ENCODE measurements at regions not wholly inside any gene's neighbourhood (a gene's known extent, or its start where the extent isn't known, plus 50 kb on each side); places are given as distances from the start of the nearest gene placed in this dataset.
"Not testable (repeated sequence)": the region's sequence is repeated elsewhere in the genome, so short reads cannot be mapped to it uniquely, and the experiment has no call there.

DNA sequence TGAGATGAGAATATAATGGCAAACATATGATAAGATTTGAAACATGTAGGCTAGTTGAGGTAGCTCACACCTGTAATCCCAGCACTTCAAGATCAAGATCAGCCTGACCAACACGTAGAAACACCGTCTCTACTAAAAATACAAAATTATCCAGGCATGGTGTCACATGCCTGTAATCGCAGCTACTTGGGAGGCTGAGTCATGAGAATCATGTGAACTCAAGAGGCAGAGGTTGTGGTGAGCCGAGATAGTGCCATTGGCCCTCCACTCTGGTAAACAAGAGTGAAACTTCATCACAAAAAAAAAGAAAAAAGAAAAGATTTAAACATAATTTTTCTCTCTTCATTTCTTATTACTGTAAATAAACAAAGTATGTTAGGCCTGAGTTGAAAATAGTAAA, 193.9 kb upstream of the TSPY4 start:
- TF ChIP-seq, protein P1, sequence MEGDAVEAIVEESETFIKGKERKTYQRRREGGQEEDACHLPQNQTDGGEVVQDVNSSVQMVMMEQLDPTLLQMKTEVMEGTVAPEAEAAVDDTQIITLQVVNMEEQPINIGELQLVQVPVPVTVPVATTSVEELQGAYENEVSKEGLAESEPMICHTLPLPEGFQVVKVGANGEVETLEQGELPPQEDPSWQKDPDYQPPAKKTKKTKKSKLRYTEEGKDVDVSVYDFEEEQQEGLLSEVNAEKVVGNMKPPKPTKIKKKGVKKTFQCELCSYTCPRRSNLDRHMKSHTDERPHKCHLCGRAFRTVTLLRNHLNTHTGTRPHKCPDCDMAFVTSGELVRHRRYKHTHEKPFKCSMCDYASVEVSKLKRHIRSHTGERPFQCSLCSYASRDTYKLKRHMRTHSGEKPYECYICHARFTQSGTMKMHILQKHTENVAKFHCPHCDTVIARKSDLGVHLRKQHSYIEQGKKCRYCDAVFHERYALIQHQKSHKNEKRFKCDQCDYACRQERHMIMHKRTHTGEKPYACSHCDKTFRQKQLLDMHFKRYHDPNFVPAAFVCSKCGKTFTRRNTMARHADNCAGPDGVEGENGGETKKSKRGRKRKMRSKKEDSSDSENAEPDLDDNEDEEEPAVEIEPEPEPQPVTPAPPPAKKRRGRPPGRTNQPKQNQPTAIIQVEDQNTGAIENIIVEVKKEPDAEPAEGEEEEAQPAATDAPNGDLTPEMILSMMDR (conservative IDR thresholded peaks at IDR 0.05; ENCODE audit: low read length), result not testable (repeated sequence)
- TF ChIP-seq EZH2phosphoT487 (IDR thresholded peaks at IDR 0.05; ENCODE audit: borderline replicate concordance, low read depth, low read length), result not testable (repeated sequence)

Data from OCI-LY7 (cell line).